Heart left ventricle (tissue), 16 donors: ENCODE measurements at regions not wholly inside any gene's neighbourhood (a gene's known extent, or its start where the extent isn't known, plus 50 kb on each side); places are given as distances from the start of the nearest gene placed in this dataset.

ENCODE experiments used
- ATAC-seq, 4 donors: fragments of 200-7000 bp; cut with Tn5 transposase; one replicate each; pipeline ENCODE4 v1.9.1; 2020 to 2022; ENCODE audit warnings: moderate library complexity in 4 of 4, mild to moderate bottlenecking in 3 of 4, moderate number of reproducible peaks in 1 of 4
- DNase-seq, 5 donors: peaks; one replicate each; pipeline ENCODE4 v3.0.0-alpha.2; 2020
- H3K27ac ChIP-seq, 12 donors: fragments of 200-600 bp; sonication (generic) in 4 of 12; one replicate each; pipeline versions ENCODE4 v1.5.0 to v1.8.0; 2016 to 2022; ENCODE audit warnings: mild to moderate bottlenecking in 2 of 12
- H3K27me3 ChIP-seq, 9 donors: fragments of 200-600 bp; sonication (generic) in 2 of 9; one replicate each; pipeline versions ENCODE4 v1.5.1 to v1.8.0; 2016 to 2022; ENCODE audit warnings: mild to moderate bottlenecking in 3 of 9
- H3K36me3 ChIP-seq, 9 donors: fragments of 200-600 bp; sonication (generic) in 2 of 9; one replicate each; pipeline versions ENCODE4 v1.5.0 to v1.8.0; 2018 to 2022; ENCODE audit warnings: mild to moderate bottlenecking in 2 of 9
- H3K4me1 ChIP-seq, 12 donors: fragments of 200-600 bp; sonication (generic) in 4 of 12; one replicate each; pipeline versions ENCODE4 v1.5.0 to v1.8.0; 2016 to 2022; ENCODE audit warnings: mild to moderate bottlenecking in 3 of 12
- H3K4me3 ChIP-seq, 12 donors: fragments of 200-600 bp; sonication (generic) in 4 of 12; one replicate each; pipeline versions ENCODE4 v1.5.0 to v1.8.0; 2017 to 2022; ENCODE audit warnings: mild to moderate bottlenecking in 9 of 12, moderate library complexity in 4 of 12
- H3K9me3 ChIP-seq, 12 donors: fragments of 200-600 bp; sonication (generic) in 4 of 12; one replicate each; pipeline versions ENCODE4 v1.5.0 to v1.8.0; 2016 to 2022; ENCODE audit warnings: mild to moderate bottlenecking in 1 of 12
- POLR2A ChIP-seq, 2 donors: fragments of 450-650 bp; IDR thresholded peaks; one replicate each; pipeline ENCODE4 v1.6.1; 2017; ENCODE audit warnings: antibody characterized with exemption in 2 of 2, mild to moderate bottlenecking in 2 of 2, moderate library complexity in 2 of 2
- WGBS, 4 donors: extraction: QIAGEN DNeasy Blood & Tissue Kit in 2 of 4; methylation state at CpG; one replicate each; pipeline versions ENCODE4 v1.1.5 to v1.1.7; 2013 to 2018; 5-methylcytosine and 5-hydroxymethylcytosine counted together
- intact Hi-C, 10 donors: fragments of 100-400 bp; cut with DNase I; formaldehyde crosslinking; loops; one replicate each; pipeline versions ENCODE4 v1.11.1 to v1.14.2; 2022
- TF ChIP-seq, protein P1 (sequence below), 12 donors: fragments of 200-600 bp; sonication (generic) in 4 of 12; IDR thresholded peaks; one replicate each; pipeline versions ENCODE4 v1.5.0 to v1.8.0; 2018 to 2022; ENCODE audit warnings: antibody characterized with exemption in 12 of 12, mild to moderate bottlenecking in 5 of 12
- donor health status: ischemic (EF 13 %, LVEDD 7.1; RV severe dilation, severe dysfunction).
- donor health status: healthy with polysubstance abuse.
- donor health status: DM: no; HTN: yes; CAD: no.
- donor health status: DM: no; HTN: no; CAD: no.
- donor health status: ischemic (EF 25% LVEDD 6.9; RV normal size, moderate dysfunction).
- donor health status: ischemic (EF 25% LVEDD 5.7; RV mildly dilated, moderate dysfunction).
- donor health status: healthy.
- donor health status: DM: yes; HTN: yes; CAD: no.
- donor health status: ischemic (EF 35%, LVEDD 5.7; RV mildly dilated, moderate dysfunction).
- donor health status: nonischemic (EF 11% LVEDD 7.7; RV severe dilation, severe dysfunction).
- donor health status: DM: yes; HTN: yes; CAD: no.
- donor health status: PGD.
- donor health status: ischemic (EF 29% LVEDD 5.4; RV normal size, mild dysfunction).
- donor health status: nonischemic (EF 23%, LVEDD 6.1; RV moderate dilation, normal function).

DNA sequence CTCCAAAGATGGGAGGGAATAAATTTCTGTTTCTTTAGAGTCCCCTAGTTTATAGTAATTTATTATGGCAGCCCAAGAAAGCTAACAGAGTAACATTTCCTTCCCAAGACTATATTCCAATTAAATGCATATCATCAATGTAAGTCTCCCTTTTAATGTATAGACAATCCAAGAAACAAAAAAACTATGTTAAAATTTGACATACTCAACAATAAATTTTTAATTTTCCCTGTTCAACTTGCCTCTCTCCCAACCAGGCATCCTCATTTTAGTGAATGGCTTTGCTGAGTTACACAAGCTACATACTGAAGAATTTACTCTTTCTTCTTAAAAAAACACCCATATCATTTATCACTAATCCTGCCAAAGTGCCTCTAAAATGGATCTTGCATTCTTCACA is 1357.7 kb downstream of the PCDH9 start:
- TF ChIP-seq POLR2A (IDR thresholded peaks at IDR 0.05): no peak
- TF ChIP-seq, protein P1, sequence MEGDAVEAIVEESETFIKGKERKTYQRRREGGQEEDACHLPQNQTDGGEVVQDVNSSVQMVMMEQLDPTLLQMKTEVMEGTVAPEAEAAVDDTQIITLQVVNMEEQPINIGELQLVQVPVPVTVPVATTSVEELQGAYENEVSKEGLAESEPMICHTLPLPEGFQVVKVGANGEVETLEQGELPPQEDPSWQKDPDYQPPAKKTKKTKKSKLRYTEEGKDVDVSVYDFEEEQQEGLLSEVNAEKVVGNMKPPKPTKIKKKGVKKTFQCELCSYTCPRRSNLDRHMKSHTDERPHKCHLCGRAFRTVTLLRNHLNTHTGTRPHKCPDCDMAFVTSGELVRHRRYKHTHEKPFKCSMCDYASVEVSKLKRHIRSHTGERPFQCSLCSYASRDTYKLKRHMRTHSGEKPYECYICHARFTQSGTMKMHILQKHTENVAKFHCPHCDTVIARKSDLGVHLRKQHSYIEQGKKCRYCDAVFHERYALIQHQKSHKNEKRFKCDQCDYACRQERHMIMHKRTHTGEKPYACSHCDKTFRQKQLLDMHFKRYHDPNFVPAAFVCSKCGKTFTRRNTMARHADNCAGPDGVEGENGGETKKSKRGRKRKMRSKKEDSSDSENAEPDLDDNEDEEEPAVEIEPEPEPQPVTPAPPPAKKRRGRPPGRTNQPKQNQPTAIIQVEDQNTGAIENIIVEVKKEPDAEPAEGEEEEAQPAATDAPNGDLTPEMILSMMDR (IDR thresholded peaks at IDR 0.05): no peak
- ATAC-seq (no peak), DNase-seq (no peak)
- Histone ChIP-seq H3K27ac (no peak overlapping the region), H3K4me1 (no peaks in the 10 kb centered on the region), H3K4me3 (no peak overlapping the region), H3K27me3 (no peaks in the 10 kb centered on the region), H3K9me3 (no peaks in the 10 kb centered on the region), H3K36me3 (no peaks in the 10 kb centered on the region)
- intact Hi-C loops: no loop called here

DNA sequence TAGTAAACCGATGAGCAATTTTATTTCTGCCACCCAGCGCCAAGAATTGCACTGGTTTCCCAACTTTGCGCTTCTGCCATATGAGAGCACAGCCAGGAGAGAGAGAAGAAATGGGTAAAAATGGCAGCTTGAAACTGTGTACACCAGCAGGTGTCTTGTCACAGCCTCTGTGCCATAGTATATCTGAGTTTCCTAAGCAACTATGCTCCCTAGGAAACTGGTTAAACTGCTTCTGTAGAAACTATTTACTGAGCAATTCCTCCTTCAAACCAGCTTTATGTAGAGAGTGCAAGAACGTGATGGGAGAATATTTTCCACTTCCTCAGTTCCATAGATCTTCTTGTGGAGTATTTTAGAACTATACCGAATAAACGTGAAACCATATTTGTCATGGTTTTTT is 1361.3 kb downstream of the PCDH9 start:
- Histone ChIP-seq H3K36me3 (no peaks in the 10 kb centered on the region), H3K27ac (no peak overlapping the region), H3K9me3 (no peaks in the 10 kb centered on the region), H3K4me3 (no peak overlapping the region), H3K27me3 (no peaks in the 10 kb centered on the region), H3K4me1 (no peaks in the 10 kb centered on the region)
- WGBS, 4 donors: 72 to 77% (median 75%) methylated on average over 6 of the region's 6 CpGs
- TF ChIP-seq POLR2A (IDR thresholded peaks at IDR 0.05): no peak
- TF ChIP-seq, protein P1 (IDR thresholded peaks at IDR 0.05): no peak
- DNase-seq: no peak
- ATAC-seq: no peak
- intact Hi-C loops: no loop called here

DNA sequence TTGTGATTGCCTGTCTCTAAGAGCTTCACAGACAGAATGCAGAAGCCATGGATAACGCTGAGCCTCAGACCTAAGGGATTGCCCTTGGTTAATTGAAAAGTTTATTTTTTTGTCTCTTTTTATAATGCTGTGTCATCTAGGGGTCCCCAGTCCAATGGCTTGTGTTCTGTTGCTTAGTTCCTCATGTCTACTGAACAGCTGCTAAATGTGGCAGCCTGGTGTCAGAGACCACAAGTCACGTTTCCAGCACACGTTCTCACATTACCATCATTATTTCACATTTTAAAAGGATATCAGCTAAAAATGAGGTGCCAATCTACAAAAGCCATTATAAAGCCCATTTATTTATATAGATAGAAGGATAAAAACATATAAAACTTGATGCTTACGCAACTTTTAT is 1362.0 kb downstream of the PCDH9 start:
- DNase-seq (no peak), ATAC-seq (no peak)
- no peaks in the 10 kb centered on the region for H3K9me3 ChIP-seq
- H3K4me1 ChIP-seq: no peaks in the 10 kb centered on the region
- H3K36me3 ChIP-seq: no peaks in the 10 kb centered on the region
- no peaks in the 10 kb centered on the region for H3K27me3 ChIP-seq
- 77 to 83% (median 81%) methylated on average over 4 of the region's 4 CpGs for WGBS, 4 donors
- H3K4me3 ChIP-seq: no peak overlapping the region
- intact Hi-C loops: no loop called here
- no peak for TF ChIP-seq POLR2A (IDR thresholded peaks at IDR 0.05)
- TF ChIP-seq, protein P1 (IDR thresholded peaks at IDR 0.05): no peak
- H3K27ac ChIP-seq: no peak overlapping the region

DNA sequence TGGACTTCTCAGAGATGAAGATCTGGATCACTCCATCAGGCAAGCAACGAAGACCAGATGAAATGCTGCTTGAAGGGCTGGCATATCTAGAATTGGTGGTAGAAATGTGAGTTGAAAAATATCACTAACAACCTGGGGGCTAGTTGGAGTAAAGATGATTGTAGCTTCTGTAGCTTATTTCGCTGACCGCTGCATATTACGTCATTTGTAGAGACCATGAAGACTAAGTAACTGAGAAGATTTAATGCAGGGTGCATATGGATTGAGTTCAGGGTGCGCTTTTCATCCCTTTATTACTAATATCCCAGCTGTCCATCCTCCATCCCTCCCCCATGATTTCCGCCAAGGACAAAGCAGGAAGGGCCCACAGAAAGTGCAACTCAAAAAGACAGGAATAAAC is 1364.0 kb downstream of the PCDH9 start:
- Histone ChIP-seq H3K4me1 (no peaks in the 10 kb centered on the region), H3K9me3 (no peaks in the 10 kb centered on the region), H3K36me3 (no peaks in the 10 kb centered on the region), H3K27ac (no peak overlapping the region), H3K27me3 (no peaks in the 10 kb centered on the region), H3K4me3 (no peak overlapping the region)
- DNase-seq (no peak), ATAC-seq (no peak)
- intact Hi-C loops: no loop called here
- WGBS, 4 donors: 90 to 93% (median 92%) methylated on average over 6 of the region's 6 CpGs
- no peak for TF ChIP-seq POLR2A (IDR thresholded peaks at IDR 0.05)
- TF ChIP-seq, protein P1 (IDR thresholded peaks at IDR 0.05): no peak
